WI38 (cell line): ENCODE measurements at regions not wholly inside any gene's neighbourhood (a gene's known extent, or its start where the extent isn't known, plus 50 kb on each side); places are given as distances from the start of the nearest gene placed in this dataset.

Experiments
- H3K4me3 ChIP-seq: 2 replicates; pipeline ENCODE4 v1.5.1; 2011; ENCODE audit warnings: low read depth, mild to moderate bottlenecking, control low read depth, low read length
- TF ChIP-seq, protein P1 (sequence below): IDR thresholded peaks from 2 replicates; pipeline ENCODE4 v1.5.1; 2012; ENCODE audit warnings: low read depth, mild to moderate bottlenecking, control low read depth, low read length

DNA sequence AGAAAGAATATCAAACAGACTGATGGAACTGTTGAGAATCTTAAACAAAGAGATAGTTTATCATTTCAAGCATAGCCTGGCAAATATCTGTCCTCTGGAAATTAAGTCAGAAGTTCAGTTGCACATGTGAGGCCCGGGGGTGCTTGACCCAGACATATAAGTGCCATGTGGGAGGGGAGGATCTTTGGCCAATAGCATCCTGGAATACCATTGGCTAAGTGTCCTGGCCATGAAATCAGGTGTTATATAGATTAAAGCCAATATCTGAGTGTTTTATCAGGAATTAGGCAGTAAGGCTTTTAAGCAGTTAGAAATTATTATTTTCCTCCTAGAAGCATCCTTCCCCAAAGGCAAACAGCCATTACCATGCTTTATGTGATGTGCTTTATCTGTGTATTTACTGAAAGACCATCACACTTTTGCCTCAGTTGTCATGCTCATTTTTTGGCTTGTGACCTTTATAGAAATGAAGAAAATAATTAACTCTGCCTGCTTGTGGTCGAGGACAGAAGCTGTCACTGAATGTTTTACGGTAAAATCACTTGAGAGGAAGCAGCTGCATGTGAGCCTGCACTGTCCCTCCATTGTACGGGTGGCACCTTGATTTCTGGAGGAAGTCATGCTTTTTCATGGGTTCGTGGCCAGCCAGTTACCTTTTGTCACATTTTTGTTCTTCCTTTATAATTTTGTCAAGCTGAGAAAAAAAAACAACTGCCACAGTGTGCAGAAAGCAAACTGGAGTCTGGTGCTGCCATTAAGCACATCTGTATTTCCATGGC, 259.9 kb upstream of the FMN2 start:
- TF ChIP-seq, protein P1, sequence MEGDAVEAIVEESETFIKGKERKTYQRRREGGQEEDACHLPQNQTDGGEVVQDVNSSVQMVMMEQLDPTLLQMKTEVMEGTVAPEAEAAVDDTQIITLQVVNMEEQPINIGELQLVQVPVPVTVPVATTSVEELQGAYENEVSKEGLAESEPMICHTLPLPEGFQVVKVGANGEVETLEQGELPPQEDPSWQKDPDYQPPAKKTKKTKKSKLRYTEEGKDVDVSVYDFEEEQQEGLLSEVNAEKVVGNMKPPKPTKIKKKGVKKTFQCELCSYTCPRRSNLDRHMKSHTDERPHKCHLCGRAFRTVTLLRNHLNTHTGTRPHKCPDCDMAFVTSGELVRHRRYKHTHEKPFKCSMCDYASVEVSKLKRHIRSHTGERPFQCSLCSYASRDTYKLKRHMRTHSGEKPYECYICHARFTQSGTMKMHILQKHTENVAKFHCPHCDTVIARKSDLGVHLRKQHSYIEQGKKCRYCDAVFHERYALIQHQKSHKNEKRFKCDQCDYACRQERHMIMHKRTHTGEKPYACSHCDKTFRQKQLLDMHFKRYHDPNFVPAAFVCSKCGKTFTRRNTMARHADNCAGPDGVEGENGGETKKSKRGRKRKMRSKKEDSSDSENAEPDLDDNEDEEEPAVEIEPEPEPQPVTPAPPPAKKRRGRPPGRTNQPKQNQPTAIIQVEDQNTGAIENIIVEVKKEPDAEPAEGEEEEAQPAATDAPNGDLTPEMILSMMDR: no peak
- no peak overlapping the region for H3K4me3 ChIP-seq

DNA sequence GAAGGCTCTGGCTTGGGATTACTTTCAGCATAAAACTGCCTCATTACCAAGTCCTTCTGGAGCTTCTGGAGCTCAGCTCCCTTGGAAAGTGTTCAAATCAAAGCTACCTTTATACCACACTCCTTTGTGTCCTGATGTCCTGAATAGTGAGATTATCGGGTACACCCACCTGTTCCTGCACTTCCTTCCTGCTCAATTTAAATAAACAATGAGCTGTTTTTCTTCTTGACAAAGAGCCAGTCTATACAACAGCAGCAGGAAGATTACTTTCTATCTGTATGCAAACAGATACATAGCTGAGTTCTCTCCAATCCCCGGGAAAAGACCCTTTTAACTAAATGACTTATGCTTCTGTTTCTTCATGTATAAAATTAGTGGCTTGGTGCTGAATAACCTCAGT, 258.0 kb upstream of the FMN2 start:
- TF ChIP-seq, protein P1: no peak
- H3K4me3 ChIP-seq: no peak overlapping the region

DNA sequence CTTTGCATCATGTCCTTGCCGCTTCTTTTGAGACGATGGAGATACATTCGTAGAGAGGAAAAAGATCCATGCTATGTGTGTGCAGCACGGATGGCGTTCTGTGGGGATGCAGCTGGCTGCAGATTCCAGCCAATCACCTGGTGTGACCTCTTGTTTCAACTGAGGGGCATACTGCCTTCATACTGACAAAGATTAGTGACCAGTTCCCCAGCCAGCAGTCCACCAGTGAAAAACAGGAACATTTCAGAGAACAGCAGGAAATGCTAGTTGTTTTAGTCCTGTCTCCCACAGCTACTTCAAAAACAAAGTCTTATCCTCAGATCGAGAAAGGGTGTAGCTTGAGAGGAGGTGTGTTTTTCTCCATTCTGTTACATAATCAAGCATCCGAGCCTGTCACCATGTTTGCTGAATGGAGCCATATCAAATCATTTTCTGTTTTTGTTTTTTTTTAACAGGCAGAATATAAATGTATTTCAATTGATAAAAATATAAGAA, 255.7 kb upstream of the FMN2 start:
- TF ChIP-seq, protein P1: no peak
- H3K4me3 ChIP-seq: no peak overlapping the region

DNA sequence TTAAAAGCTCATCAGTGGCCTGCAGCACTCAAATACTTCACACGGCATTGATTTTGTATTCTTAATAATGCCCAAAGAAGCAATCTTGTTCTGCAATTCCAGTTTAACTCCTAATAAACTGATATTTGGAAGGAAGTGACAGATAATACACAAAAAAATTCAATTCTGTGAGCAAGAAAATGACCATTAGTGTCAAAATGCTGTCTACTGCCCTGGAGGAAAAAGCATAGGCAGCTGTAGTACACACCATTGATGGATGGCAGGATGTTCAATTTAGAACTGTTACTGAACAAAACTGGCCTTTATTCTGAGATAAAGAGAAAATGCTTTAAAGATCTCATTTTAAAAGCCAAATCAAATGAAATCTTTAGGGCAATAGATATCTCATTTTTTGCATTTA, 251.3 kb upstream of the FMN2 start:
- no peak overlapping the region for H3K4me3 ChIP-seq
- TF ChIP-seq, protein P1: no peak

DNA sequence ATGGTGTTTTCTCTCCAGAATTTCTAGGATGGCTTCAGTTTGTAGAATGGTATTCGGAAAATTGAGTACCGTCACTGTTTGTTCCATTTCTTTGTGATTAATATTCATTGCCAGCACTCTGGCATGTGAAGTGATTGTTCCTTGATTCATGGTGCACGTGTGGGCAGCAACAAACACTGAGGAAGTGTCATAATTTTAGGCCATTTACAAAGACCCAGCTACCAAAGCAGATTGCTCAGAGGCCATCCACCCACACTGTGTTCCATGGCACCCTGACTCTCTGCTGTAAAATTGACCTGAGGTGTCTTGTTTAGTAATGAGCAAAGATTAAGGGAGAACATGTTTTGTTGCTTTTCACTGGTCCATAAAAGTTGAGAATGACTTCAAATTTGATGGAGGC, 250.9 kb upstream of the FMN2 start:
- TF ChIP-seq, protein P1: no peak
- no peak overlapping the region for H3K4me3 ChIP-seq

DNA sequence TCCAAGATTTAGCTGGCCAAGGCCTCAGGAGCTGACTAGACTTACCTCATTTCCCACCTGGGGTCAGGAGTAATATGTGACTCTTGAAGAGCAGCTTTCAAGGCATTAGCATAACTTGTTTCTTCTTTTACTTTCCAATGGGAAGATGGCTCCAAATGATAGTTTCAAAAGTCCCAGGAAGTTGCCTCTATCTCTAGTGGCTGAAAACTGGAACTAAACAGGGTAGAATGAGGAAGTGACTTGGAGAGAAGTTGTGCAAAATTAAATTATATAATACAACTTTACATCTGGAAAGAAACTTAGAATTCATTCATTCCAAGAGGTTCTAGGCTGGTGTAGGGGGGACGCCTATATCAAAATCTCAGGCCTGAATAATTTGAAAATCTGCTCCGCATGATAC, 250.1 kb upstream of the FMN2 start:
- H3K4me3 ChIP-seq: no peak overlapping the region
- TF ChIP-seq, protein P1: no peak

DNA sequence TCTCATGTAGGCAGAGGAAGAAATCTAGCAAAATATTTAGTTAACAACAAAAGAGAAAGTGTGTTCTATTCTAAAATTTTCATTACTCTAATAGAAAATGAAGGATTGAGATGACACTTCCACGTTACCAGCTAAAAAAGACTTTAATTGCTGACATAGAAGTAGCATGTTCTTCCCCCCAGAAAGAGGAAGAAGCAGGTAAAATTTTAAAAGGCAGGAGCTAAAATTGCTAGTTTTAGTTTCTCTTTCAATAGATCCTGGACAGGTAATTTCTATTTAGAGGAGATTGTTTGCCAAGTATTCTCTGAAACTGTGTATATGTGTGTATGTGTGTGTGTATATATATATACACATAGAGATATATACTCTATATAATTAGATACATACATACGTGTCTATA, 248.1 kb upstream of the FMN2 start:
- no peak overlapping the region for H3K4me3 ChIP-seq
- TF ChIP-seq, protein P1: no peak
